NCI-H146 treated with DMSO at 0.1 percent for 48 hours (cell line): ENCODE measurements at regions not wholly inside any gene's neighbourhood (a gene's known extent, or its start where the extent isn't known, plus 50 kb on each side); places are given as distances from the start of the nearest gene placed in this dataset.

Experiments
- DNase-seq: peaks from one replicate; lab custom pipeline; 2025; ENCODE audit not compliant: unreplicated experiment; lab: John Stamatoyannopoulos, UW

DNA sequence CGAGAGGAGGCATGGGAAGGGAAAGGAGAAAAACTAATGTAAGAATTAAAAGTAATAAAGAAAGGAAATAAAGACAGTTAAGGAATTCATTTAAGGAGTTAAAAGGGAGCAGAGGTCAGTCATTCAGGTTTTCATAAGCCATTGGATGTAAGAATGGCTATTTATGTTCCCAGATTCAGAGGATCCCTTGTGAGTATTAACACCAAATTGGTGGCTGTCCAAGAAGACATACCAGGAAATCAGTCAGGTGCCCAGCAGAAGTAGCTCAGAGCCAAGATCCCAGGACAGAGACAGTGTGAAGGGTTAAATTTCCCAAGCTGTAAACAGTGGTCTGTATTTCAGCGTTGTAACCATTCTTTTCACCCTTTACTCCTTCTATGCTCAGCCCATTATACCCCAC lies 550.4 kb downstream of the BCL11A start:
- no peak for DNase-seq

DNA sequence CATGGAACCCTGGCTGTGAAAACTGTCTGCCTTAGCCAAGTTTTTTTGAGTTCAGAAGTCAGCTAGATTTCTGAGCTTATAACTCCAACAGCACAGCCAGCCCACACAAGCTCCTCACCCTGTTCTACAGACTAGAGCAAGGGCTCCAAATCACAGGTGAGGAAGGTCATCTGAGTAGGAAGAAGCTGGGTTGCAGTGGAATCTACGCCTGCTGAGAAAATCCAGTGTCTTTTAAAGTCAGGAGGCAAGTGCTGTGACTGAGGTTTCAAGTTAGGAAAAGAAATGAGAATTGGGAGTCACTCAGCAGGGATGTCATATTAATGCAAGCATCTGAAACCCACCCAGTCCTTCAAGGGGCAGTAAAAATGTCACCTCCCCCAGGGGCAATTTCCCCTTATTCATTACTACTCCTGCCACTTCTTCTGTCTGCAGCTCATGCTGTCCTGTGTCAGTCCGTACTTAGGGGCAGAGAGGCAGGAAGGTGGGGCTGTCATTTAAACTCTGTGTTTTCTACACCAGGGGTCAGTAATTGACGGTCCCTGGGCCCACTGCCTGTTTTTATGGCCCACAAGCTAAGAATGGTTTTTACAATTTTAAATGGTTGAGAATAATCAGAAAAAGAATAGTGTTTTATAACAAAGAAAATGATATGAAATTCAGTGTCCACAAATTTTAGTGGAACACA lies 551.1 kb downstream of the BCL11A start:
- no peak for DNase-seq

DNA sequence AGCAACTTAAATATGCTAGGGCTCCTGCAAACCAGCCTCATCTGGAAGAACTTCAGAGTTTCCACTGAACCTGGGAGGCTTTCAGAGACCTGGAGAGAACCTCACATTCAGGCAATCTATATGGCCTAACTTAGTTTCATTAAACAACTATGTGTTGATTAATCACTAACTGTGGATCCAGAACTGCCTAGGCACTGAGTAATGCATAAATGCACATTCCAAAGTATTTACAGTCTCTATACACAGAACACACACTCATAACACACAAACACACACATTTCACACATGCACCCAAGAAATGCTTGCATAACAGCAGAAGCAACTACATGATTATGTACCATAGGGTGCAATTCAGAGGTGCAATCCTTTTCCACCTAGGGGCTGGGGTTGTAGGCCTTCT lies 552.8 kb downstream of the BCL11A start:
- DNase-seq, result no peak

DNA sequence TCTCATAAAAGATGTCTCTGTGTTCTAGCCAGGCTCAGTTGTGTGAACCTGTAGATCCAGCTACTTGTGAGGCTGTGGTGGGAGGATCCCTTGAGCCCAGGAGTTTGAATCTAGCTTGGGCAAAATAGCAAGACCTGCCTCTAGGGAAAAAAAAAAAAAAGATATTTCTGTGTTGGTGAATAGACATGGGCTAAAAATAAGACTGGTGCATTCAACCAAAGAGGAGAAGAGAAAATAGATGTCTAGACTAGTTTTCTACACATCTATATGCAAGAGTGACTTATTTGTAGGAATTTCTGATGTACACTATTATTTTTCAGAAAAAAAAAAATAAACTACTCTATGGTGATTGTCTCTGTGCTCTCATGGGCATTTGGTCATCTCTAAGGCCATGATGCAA lies 555.1 kb downstream of the BCL11A start:
- DNase-seq, result no peak

DNA sequence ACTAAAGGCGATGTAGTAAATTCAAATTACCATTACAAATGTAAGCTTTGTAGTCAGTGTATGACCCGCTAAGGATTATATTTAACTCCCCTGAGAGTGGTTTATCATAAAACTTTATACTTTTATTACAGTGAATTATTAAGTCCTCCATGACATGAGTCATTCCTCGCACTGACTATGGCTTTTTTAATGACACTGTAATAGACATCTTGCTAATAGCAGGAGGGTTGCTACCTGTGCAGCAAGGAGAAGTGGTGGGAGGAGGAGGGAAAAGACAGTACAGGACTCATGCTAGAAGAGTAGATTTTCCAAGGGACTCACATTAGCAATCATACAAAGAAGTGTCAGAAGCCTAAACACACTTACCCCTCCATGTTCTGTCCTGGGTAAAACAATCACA lies 556.1 kb downstream of the BCL11A start:
- DNase-seq, result no peak

DNA sequence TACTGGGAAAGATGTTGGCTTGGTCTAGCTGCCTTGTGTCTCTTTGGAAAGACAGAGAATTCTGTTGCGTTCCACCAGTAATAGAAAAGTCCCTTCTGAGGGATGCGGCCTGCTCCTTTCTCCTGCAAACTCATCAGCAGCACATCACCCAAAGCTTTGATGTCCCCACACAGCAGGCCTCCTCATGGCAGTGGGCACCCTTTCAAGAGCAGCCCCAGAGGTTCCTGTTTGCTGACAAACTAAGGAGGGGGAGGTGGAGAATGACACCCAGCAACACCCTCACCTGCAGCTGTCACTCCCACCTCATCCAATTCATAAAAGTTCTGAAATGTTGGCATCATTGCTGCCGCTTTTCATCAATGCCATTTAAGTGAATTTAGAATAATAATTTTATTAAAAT lies 556.6 kb downstream of the BCL11A start:
- DNase-seq, result no peak

DNA sequence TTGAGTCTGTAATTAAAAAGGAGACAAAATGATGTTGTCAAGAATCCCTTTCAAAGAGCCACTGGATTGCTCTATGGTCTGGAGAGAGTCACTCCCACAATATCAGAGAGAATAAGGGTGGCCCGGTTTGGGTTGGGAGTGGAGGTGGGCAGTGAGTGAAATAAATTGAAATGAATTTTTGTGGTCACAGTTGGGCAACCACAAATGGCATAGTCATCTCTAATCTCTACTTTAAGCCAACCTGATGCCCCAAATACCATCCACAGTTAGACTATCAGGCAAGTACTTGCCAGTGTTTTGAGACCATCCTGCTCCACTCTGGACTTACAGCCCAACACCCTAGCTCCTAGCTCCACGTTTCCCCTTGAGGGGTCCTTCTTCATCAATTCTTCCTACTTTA lies 559.7 kb downstream of the BCL11A start:
- DNase-seq, result no peak

DNA sequence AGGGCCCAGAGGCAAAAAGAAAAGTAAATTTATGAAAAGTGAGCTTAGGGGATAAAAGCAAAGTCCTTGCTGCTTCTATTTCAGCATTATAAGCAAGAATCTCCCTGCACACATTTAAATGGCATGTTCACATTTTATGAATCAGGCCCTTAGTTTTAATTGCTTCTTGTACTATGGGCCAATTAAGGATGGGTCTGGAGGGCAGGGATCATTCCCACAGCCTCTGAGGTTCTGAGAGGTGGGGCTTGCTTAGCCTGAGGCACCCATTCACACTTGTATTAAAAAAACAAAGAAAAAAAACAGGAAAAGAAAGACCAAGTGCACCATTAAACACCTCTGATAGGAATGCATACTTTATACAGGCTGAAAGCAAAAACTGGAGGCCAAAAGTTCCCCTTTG lies 565.1 kb downstream of the BCL11A start:
- no peak for DNase-seq

DNA sequence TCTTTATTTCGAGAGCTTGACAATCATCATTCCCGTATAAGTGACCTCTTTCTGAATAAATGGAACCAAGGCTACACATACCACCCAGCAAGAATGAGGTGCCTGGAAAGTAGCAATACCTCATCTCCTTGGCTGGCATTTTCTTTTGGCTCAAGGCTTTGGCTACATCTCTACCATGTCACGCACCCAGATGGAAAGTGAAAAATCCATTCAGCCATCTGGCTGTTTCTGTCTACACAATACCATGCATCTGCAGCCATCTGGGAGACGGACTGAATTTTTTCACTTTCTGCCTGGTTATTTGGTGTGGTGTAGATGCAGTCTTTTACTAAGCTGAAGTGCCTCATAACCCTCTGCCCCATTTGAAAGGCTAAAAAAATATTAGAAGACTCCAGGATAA lies 566.9 kb downstream of the BCL11A start:
- DNase-seq, result no peak

DNA sequence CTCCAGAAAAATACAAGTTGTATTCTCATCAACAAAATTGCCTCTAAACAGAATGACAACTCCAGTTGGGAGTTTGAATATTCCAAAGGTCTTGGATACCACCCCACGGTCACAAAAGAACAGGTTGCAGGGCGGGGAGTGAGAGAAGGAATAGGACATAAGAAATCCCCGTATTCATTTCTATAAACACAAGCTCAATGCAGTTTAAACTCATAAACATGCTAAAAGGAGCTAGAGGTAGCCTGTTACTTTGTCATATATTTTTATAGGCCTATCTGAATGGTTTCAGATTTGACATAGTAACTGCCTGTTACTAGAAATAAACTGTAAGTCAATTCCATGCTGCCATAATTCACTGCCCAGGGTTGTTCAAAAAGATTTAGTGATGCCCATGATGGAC lies 567.5 kb downstream of the BCL11A start:
- no peak for DNase-seq

DNA sequence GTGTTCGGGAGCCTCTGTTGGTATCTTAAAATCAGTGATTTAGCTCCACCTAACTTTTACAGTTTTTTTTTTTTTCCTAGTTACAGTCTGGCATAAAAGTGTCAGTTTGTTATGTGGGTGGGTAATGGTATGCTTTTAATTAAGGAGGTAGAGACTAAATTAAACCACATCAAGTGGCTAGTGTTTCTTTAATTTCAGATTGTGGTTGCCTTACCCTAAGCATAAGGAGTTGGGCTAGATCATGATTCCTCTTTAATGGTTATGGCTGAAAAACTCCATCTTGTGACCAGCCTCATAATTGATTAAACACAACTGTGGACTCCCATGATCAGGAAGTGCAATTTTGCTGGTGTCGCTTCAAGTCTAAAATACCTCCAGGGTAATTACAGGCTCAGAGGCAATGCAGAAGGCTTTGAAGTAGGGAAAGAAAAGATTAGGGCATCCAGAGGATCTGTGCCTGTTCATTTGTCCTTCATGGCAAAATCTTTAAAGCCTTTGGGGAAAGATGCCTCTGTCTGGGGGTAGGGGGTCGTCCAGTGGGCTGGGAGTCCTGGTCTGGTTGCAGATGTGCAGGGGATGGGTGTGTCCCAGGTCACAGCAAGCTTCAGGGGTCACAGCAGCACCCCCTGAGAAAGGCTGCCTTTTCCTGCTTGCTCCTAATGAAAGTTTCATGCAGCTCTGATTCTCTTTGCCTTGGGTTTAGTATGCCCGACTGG lies 579.2 kb downstream of the BCL11A start:
- peak; percentile 0 for DNase-seq

DNA sequence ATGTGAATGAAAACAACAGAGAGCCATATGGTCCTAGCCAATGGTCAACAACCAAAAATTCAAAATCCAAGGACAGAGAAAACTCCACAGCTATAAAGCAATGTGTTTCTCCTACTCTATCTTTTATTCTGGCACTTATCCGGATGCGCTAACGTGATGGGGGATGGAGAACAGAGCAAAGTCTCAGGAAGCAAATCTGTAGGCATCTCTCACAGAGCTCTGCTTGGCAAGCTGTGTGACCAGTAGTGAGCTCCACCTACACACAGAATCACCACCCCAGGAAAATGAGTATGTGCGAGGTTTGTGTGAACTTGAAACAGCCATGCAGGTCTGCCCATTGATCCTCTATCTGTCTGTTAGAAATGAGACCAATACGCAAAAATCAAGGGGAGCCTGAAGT lies 584.3 kb downstream of the BCL11A start:
- no peak for DNase-seq

DNA sequence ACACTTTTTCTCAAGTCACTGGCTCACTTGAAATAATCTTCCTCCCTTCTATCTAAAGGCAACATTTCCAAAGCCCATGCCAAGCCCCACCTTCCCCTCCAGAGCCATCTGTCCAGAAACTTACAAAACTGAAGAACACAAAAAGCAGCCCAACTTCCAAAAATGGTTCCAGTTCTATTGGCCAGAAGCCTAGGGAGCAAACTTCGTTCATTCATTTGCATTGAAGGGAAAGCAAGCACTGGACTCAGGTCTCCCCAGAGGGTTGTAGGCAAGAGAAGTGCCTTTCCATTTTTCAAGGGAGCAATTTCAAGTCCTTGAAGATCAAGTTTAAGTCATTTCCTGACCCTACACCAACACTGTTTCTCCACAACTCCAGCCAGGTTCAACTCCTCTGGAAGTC lies 585.0 kb downstream of the BCL11A start:
- no peak for DNase-seq

DNA sequence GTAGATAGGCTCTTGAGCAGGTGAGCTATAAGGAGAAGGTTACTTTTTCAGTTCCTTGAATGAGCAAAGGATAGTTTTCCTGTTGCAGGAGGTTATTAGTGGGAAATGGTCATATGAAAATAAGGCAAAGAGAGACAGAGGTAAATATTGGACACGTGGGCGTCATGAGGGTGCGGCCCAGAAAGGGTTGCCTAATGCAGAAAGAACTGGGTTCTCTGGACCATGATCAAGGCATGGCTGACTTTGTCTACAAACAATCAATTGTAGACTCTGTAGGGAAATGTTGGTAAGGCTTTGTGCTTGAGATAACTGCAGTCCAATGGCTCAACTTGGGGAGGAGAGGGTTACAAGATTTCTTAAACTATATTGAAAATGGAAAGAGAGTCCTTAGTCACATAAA lies 585.8 kb downstream of the BCL11A start:
- no peak for DNase-seq

DNA sequence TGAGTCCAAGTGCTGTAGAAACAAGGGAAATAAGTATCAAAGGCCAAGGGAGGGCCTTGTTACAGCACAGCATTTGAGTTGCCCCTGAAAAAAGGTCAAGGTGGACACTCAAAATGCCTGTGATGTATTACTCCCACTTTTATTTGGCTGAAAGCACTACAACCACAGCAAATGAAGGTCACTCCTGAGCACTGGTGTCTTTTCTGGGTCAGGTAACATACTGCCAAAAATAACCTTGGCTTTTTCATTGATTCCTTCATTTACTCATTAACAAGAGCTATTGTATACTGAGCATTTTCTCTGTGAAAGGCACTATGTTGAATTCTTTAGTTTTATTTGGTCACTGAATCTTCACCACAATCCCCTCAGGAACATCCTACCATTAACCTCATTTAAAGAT lies 590.3 kb downstream of the BCL11A start:
- no peak for DNase-seq

DNA sequence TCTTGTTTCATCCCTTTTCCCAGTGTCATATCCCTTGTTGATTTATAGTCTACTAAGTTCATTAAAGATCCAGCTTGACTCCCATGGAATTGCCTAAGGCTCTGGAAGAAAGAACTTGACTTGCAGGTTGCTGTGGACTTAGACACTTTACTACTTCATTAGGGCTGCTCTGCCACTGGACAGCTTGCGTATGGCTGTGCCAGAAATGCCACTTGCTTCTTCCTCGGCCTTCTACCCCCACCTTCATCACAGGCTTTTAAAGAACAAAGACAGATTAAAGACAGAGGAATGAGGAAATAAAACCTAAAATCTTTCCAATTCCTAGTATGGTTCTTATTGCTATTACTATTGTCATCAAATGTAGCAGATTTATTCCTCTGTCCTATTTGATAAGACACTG lies 591.7 kb downstream of the BCL11A start:
- DNase-seq, result no peak

DNA sequence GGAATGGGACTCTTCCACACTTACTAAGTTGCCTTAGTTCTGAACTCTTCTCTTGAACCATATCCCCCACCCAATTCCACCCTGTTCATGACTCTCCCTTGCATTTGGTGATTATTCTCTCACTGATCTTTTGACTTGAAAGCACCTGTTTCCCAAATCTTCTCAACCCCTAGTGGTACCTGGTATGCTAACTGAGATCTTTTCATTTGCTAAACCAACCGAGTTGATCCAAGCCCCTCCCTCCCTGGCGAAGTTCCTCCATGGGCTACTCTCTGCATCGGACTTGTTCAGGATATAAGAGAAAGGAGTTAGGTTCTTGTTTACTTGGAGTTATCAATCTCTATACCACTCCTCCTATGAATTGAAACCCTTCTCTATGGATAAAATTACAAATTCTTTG lies 593.5 kb downstream of the BCL11A start:
- no peak for DNase-seq

DNA sequence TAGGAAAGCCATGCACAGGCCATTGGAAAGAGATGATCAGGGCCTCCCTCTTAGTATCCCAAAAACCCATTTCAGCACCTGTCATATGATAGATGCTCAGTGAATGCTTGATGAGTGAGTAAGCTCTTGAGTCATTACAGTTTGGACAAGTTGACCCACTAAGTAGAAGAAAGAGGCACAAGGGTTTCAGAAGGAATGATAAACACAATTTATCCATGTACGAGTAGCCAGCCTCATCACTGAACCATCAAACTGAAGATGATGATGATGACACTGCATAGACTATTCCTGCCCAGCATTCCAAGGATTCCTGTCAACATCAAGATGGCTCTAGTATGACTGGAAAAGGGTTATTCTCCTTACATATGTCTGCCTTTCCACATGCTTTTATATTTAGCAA lies 596.0 kb downstream of the BCL11A start:
- no peak for DNase-seq

DNA sequence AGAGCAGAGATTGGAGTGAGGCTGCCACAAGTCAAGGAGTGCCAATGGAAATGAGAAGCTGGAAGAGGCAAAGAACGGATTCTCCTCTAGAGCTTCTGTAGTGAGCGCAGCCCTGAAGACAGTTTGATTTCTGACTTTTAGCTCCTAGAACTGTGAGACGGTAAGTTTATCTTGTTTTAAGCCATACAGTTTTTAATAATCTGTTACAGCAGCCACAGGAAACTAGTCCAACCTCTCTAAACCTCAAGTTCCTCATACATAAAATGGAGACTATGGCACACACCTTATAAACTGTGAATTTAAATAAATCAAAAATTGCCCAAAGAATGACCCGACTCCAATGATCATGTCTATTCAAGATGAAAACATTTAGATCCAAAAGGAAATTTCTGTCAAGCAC lies 596.5 kb downstream of the BCL11A start:
- no peak for DNase-seq

DNA sequence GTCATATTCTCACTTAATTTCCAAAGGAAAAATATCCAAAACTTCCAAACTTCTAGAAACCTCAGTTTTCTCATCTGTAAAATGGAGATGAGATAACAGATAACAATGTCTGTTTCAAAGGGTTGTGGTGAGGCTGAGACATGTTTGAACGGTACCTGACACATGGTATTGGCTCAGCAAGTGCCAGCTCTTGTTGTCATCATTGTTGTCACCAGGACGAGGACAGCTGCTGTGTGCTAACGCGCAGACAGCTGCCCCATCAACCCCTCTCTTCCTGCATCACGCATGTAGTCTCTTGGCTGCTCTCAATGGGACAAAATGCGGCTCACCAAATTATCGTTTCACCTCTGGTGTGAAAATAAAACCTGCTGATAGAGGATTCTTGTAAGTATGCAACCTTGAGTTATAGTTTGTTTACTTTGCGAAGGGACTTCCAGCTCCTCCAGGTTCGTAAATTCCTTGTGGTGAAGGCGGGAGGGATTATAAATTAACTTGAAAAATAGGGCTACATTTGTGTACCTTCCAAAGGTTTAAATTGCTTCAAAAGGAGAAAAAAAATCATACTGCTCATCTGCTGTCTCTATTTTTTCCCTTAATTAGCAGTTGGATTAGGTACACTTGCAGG lies 605.4 kb downstream of the BCL11A start:
- no peak for DNase-seq

DNA sequence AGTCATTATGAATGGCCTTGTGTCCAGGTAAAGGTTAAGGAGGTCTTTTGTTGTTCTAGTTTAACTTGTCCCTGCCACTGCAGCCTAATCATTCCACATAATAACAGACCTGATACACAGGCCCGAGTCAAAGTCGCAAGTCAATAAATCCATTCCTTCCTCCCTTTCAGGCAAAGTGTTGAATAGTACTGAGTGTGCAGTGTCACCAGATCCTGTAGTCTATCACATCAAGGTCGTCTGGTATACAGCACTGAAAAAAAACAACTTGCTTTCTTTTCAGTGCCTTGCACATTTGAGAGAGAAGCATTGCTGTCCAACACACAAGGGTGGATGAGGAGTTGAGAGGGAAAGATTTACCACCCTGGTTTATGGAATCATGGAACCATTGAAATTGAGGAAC lies 606.2 kb downstream of the BCL11A start:
- no peak for DNase-seq

DNA sequence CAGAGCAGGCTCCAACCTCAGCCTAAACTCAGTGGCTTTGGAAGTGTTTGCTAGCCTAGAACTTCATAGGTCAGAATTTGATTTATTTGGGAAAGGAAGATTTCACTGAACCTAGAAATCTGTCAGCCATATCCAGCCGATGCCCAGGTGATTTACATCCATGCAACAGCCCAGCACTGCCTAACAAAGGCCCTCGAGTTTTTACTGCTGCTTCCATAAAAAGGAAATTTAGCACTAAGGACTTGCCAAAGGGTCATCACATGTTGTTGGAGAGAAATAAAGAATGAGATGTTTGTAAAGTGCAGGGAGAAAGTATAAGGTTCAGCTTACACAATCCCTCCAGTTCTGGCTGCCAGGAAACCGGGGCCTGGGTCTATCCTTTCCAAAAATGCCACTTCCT lies 614.2 kb downstream of the BCL11A start:
- no peak for DNase-seq

DNA sequence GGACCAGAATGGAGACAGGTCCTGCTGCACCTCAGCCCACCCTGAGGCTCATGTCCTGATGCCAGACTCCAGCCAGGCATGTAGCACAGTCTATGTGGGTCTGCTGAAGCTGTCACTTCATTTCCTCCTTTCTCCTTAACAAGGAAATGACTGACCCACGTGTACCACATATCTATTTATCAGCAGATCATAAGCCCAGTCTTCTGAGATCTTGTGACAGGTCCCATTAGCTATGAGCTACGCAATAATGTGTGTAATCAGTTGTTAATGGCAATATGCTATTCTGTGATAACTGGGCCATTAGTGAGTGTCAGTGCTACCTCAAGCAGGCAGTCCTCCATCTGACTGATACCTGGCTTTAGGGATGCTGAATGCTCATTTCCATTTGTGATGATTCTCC lies 615.3 kb downstream of the BCL11A start:
- DNase-seq, result no peak
